ENCODE measurements at regions not wholly inside any gene's neighbourhood (a gene's known extent, or its start where the extent isn't known, plus 50 kb on each side); places are given as distances from the start of the nearest gene placed in this dataset.
"Not testable (repeated sequence)": the region's sequence is repeated elsewhere in the genome, so short reads cannot be mapped to it uniquely, and the experiment has no call there.

DNA sequence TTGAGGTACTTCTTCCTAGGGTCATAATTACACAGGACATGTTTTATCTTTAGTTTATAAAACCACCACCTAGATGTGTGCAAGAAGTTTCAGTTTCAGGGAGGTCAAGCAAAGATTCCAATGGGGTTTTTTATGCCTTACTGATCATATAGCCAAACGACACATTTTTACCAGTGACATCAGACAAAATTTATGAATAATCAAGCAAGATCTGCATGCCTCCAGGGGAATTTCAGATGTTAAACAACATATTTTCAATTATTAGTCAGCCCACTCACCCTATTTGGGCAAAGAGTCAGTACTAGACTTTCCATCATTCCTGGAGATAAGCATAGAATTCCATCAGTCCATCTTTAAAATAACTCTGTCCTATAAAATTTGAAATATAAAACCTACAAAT, 867.4 kb downstream of the KCNT2 start:
- Histone ChIP-seq H3K9me3 (ENCODE audit: control insufficient read depth, insufficient read depth, low read length) (0 out of 2 replicates have a peak, but pooled peaks cover 1% of the 10 kb centered on the region), H3K9ac (ENCODE audit: low read depth, low read length) (no peak overlapping the region), H3K36me3 (ENCODE audit: insufficient read depth, low read length) (no peaks in the 10 kb centered on the region), H3K4me1 (ENCODE audit: insufficient read depth, low read length) (peaks cover 16% of the 10 kb centered on the region)

- Histone ChIP-seq H3K4me1 (ENCODE audit: insufficient read depth, low read length) (peaks cover 16% of the 10 kb centered on the region), H3K36me3 (ENCODE audit: insufficient read depth, low read length) (no peaks in the 10 kb centered on the region), H3K9ac (ENCODE audit: low read depth, low read length) (no peak overlapping the region), H3K9me3 (ENCODE audit: control insufficient read depth, insufficient read depth, low read length) (0 out of 2 replicates have a peak, but pooled peaks cover 2% of the 10 kb centered on the region)
These were observed 869.1 kb downstream of the KCNT2 start for GRCh38 chr1:195738966-195739650.

GRCh38 chr1:195735140-195735539, 873.1 kb downstream of the KCNT2 start:
- Histone ChIP-seq H3K4me1 (ENCODE audit: insufficient read depth, low read length) (0 out of 2 replicates have a peak, but pooled peaks cover 7% of the 10 kb centered on the region), H3K9me3 (ENCODE audit: control insufficient read depth, insufficient read depth, low read length) (0 out of 2 replicates have a peak, but pooled peaks cover 2% of the 10 kb centered on the region), H3K36me3 (ENCODE audit: insufficient read depth, low read length) (no peaks in the 10 kb centered on the region)

DNA sequence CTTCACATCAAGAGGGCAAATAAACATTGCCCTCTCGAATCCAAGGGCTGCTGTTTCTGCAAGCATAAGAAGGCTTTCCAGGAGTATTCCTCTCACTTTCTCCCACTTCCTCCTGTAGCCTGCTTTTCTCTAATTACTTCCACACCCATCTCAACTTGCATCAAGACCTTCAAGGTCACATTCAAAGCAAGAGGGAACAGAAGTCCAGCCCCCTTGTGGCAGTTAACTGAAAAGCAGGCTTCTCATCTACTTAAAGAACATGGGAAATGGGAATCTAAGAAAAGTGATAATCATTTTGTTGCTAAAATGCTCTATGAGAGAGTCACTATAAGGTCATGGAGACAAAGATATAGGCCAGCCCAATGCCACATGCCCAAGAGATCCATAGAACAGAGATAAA, 874.4 kb downstream of the KCNT2 start:
- no peak overlapping the region for H3K9ac ChIP-seq (ENCODE audit: low read depth, low read length)
- 0 out of 2 replicates have a peak, but pooled peaks cover under 1% of the 10 kb centered on the region for H3K4me1 ChIP-seq (ENCODE audit: insufficient read depth, low read length)
- 0 out of 2 replicates have a peak, but pooled peaks cover 2% of the 10 kb centered on the region for H3K9me3 ChIP-seq (ENCODE audit: control insufficient read depth, insufficient read depth, low read length)
- H3K36me3 ChIP-seq (ENCODE audit: insufficient read depth, low read length), result no peaks in the 10 kb centered on the region

More at GRCh38 chr1:195735140-195735539, 873.1 kb downstream of the KCNT2 start:
- no peak overlapping the region for H3K9ac ChIP-seq (ENCODE audit: low read depth, low read length)

- Histone ChIP-seq H3K4me1 (ENCODE audit: insufficient read depth, low read length) (no peaks in the 10 kb centered on the region), H3K36me3 (ENCODE audit: insufficient read depth, low read length) (no peaks in the 10 kb centered on the region), H3K9me3 (ENCODE audit: control insufficient read depth, insufficient read depth, low read length) (0 out of 2 replicates have a peak, but pooled peaks cover 2% of the 10 kb centered on the region), H3K9ac (ENCODE audit: low read depth, low read length) (no peak overlapping the region)
These were observed 874.8 kb downstream of the KCNT2 start for GRCh38 chr1:195733408-195733807.

DNA sequence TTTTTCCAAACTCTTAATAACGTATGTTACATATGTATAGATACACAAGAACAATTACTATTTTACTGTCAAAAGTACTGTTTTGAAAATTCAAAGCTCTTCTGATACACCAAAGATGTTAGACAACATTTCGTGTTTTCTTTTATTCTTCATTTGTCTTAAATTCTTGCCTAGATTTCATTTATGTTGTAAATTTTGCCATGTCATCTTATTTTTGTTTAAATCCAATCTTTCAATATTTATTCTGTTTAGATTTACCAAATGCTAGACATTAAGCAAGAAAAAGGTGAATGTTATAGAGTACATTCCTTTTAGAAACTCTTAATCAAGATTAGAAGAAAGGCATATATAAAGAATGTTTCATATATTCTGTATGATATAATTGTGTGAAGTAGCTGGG, 876.9 kb downstream of the KCNT2 start:
- Histone ChIP-seq H3K9me3 (ENCODE audit: control insufficient read depth, insufficient read depth, low read length) (0 out of 2 replicates have a peak, but pooled peaks cover 2% of the 10 kb centered on the region), H3K4me1 (ENCODE audit: insufficient read depth, low read length) (no peaks in the 10 kb centered on the region), H3K9ac (ENCODE audit: low read depth, low read length) (no peak overlapping the region), H3K36me3 (ENCODE audit: insufficient read depth, low read length) (no peaks in the 10 kb centered on the region)

DNA sequence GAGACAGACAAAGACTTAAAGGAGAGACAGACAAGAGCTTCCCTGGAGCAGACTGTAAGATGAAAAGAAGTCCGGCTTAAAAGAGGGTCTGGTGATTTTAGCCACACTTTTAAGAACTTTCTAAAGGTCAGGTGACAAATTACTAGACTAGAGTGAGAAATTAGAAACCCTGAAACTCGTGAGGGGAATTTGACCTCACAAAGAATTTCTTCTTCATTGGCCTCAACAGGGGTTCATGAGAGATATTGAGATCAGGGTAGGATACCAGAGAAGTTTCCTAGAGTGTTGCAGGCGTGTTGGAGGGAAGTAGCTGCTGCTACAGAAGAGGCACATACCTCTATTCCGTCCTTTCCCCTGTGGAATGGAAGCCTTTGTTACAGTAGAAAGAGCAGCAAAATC, 884.4 kb downstream of the KCNT2 start:
- Histone ChIP-seq H3K9ac (ENCODE audit: low read depth, low read length) (no peak overlapping the region), H3K4me1 (ENCODE audit: insufficient read depth, low read length) (peaks cover 7% of the 10 kb centered on the region; the same call in 1 of the 2 replicates)

DNA sequence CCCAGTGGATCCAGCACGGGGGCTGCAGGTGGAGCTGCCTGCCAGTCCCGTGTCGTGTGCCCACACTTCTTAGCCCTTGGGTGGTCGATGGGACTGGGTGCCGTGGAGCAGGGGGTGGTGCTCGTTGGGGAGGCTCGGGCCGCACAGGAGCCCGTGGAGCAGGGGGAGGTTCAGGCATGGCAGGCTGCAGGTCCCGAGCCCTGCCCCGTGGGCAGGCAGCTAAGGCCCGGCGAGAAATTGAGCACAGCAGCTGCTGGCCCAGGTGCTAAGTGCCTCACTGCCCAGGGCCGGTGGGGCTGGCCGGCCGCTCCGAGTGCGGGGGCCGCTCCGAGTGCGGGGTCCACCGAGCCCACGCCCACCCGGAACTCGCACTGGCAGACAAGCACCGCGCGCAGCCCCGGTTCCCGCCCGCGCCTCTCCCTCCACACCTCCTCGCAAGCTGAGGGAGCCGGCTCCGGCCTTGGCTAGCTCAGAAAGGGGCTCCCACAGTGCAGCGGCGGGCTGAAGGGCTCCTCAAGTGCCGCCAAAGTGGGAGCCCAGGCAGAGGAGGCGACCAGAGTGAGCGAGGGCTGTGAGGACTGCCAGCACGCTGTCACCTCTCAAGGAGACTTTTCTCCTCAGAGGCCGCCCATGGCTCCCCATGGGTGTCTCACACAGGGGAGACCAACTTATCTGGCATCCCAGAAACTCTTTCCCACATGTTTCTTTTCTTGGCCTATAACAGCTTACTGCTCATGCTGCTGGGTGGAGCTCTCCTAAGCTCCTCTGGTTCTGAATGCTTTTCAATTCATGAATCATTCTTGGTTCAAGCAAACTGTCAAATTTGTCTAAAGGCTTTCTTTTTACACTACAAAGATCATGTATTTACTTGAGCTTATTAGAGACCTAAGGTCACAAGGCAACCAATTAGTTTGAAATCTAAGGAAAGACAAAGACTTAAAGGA, 885.1 kb downstream of the KCNT2 start:
- H3K9ac ChIP-seq (ENCODE audit: low read depth, low read length); H3K36me3 ChIP-seq (ENCODE audit: insufficient read depth, low read length); H3K9me3 ChIP-seq (ENCODE audit: control insufficient read depth, insufficient read depth, low read length): not testable (repeated sequence)
- H3K4me1 ChIP-seq (ENCODE audit: insufficient read depth, low read length), result peaks cover 12% of the 10 kb centered on the region; the same call in 1 of the 2 replicates

More for the DNA sequence above, 884.4 kb downstream of the KCNT2 start:
- Histone ChIP-seq H3K9me3 (ENCODE audit: control insufficient read depth, insufficient read depth, low read length) (no peaks in the 10 kb centered on the region), H3K36me3 (ENCODE audit: insufficient read depth, low read length) (no peaks in the 10 kb centered on the region)

- not testable (repeated sequence) for H3K9ac ChIP-seq (ENCODE audit: low read depth, low read length); H3K36me3 ChIP-seq (ENCODE audit: insufficient read depth, low read length); H3K9me3 ChIP-seq (ENCODE audit: control insufficient read depth, insufficient read depth, low read length)
- peaks cover 14% of the 10 kb centered on the region; the same call in 1 of the 2 replicates for H3K4me1 ChIP-seq (ENCODE audit: insufficient read depth, low read length)
These were observed 886.1 kb downstream of the KCNT2 start for GRCh38 chr1:195722146-195722545.

- H3K36me3 ChIP-seq (ENCODE audit: insufficient read depth, low read length), result no peaks in the 10 kb centered on the region
- no peak overlapping the region for H3K9ac ChIP-seq (ENCODE audit: low read depth, low read length)
- no peaks in the 10 kb centered on the region for H3K9me3 ChIP-seq (ENCODE audit: control insufficient read depth, insufficient read depth, low read length)
- peaks cover 18% of the 10 kb centered on the region; the same call in 1 of the 2 replicates for H3K4me1 ChIP-seq (ENCODE audit: insufficient read depth, low read length)
These were observed 886.8 kb downstream of the KCNT2 start for GRCh38 chr1:195721210-195721971.

DNA sequence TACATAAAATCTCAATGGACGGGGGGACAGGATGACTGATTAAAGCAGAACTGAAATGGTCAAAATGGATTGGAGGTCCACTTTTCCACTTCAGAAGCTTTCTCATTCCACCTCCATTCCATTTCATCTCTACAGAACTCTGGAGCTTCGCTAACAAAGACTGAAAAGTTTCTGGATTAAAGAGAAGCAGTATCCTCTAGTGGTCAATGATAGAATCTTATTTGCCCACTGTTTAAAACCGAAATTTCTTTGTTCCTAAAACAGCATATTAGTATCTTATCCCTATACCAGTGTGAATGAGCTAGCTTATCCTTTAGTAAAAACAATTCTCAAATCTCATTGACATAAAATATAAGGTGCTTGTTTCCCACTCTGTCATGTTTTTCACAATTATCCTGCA, 890.6 kb downstream of the KCNT2 start:
- H3K4me1 ChIP-seq (ENCODE audit: insufficient read depth, low read length), result peaks cover 26% of the 10 kb centered on the region; the same call in 1 of the 2 replicates
- H3K9ac ChIP-seq (ENCODE audit: low read depth, low read length), result no peak overlapping the region
- no peaks in the 10 kb centered on the region for H3K9me3 ChIP-seq (ENCODE audit: control insufficient read depth, insufficient read depth, low read length)
- no peaks in the 10 kb centered on the region for H3K36me3 ChIP-seq (ENCODE audit: insufficient read depth, low read length)

- H3K9me3 ChIP-seq (ENCODE audit: control insufficient read depth, insufficient read depth, low read length), result no peaks in the 10 kb centered on the region
- no peaks in the 10 kb centered on the region for H3K36me3 ChIP-seq (ENCODE audit: insufficient read depth, low read length)
- H3K4me1 ChIP-seq (ENCODE audit: insufficient read depth, low read length), result peaks cover 26% of the 10 kb centered on the region; the same call in 1 of the 2 replicates
- H3K9ac ChIP-seq (ENCODE audit: low read depth, low read length), result no peak overlapping the region
These were observed 892.6 kb downstream of the KCNT2 start for GRCh38 chr1:195715652-195716051.

- Histone ChIP-seq H3K36me3 (ENCODE audit: insufficient read depth, low read length) (no peaks in the 10 kb centered on the region), H3K9me3 (ENCODE audit: control insufficient read depth, insufficient read depth, low read length) (no peaks in the 10 kb centered on the region), H3K9ac (ENCODE audit: low read depth, low read length) (no peak overlapping the region), H3K4me1 (ENCODE audit: insufficient read depth, low read length) (peaks cover 23% of the 10 kb centered on the region; the same call in 1 of the 2 replicates)
These were observed 894.0 kb downstream of the KCNT2 start for GRCh38 chr1:195714248-195714647.

DNA sequence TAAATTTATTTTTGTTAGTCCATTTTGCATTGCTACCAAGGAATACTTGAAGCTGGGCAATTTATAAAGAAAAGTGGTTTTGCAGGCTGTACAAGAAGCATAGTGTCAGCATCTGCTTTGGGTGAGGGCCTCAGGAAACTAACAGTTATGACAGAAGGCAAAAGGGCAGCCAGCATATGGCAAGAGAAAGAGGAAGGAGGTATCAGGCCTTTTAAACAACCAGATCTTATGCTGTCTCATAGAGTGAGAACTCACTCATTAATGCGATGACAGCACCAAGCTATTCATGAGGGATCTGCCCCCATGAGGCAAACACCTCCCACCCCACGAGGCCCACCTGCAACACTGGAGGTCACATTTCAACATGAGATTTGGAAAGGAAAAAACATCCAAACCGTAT, 898.4 kb downstream of the KCNT2 start:
- no peak overlapping the region for H3K9ac ChIP-seq (ENCODE audit: low read depth, low read length)
- no peaks in the 10 kb centered on the region for H3K36me3 ChIP-seq (ENCODE audit: insufficient read depth, low read length)
- peaks cover 2% of the 10 kb centered on the region; the same call in 1 of the 2 replicates for H3K4me1 ChIP-seq (ENCODE audit: insufficient read depth, low read length)
- H3K9me3 ChIP-seq (ENCODE audit: control insufficient read depth, insufficient read depth, low read length), result no peaks in the 10 kb centered on the region
